Activated CD8-positive, alpha-beta memory T cell treated with anti-CD3 and anti-CD28 coated beads, Interleukin-2, amount 50 U/mL, for 1 hour (primary cell): ENCODE measurements at regions not wholly inside any gene's neighbourhood (a gene's known extent, or its start where the extent isn't known, plus 50 kb on each side); places are given as distances from the start of the nearest gene placed in this dataset.

Experiments
- DNase-seq: peaks from one replicate; pipeline ENCODE4 v3.0.0-alpha.2; 2020; ENCODE audit errors: extremely low read depth

DNA sequence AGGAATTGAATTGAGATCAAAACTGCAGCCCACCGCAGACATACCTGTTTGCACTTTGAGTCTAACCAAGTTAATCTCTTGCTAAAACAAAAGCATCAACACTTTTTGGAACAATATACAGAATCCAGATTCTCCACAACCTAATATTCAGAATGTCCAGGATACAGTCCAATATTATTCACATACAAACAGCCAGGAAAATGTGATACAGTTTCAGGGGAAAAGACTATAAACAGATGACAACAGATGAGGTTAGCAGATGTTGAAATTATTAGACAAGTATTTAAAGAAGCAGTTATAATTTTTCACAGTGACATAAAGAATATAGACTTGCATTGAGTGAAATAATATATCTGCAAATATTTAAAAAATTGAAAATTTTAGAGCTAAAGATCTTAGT, 678.1 kb upstream of the CXADR start:
- DNase-seq, result no peak

- DNase-seq, result no peak
Measured at GRCh38 chr21:16837321-16837720, 675.5 kb upstream of the CXADR start.

- no peak for DNase-seq
Measured at GRCh38 chr21:16837721-16838120, 675.1 kb upstream of the CXADR start.

DNA sequence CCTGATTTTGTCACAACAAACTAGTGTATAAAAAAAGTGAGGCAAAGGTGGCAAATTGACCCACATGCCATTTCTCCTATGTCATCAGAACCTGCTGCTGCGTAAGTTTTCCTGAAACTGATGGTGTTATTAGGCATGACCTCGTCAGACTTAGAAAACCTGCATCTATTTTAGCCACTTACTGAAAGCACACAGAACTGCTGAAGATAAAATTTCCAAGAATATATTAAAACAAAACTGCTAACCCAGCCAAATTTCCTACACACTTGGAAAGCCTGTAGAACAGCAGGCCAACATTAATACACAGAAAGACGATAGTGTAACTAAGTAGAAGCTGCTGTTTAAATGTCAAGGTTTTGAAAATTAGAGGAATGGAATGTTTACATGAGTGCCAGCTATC, 674.5 kb upstream of the CXADR start:
- no peak for DNase-seq

DNA sequence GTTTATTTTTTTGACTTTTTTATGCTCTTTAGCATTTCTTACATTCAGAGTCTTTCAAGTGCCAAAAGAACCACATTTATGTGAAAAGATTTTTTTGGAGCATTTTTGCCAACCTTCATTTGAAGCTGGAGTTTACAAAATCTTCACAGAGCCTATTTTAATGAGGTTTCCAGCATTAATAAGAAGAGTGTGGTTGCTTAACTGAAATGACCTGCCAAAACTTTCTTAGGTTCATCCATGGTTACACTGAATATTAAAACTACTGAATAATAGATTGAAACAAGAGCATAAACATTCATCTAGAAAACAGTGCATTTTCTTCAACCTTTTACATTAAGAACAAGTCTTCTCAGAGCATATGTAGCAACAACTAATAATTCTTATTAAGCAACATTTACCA, 672.3 kb upstream of the CXADR start:
- DNase-seq, result no peak

DNA sequence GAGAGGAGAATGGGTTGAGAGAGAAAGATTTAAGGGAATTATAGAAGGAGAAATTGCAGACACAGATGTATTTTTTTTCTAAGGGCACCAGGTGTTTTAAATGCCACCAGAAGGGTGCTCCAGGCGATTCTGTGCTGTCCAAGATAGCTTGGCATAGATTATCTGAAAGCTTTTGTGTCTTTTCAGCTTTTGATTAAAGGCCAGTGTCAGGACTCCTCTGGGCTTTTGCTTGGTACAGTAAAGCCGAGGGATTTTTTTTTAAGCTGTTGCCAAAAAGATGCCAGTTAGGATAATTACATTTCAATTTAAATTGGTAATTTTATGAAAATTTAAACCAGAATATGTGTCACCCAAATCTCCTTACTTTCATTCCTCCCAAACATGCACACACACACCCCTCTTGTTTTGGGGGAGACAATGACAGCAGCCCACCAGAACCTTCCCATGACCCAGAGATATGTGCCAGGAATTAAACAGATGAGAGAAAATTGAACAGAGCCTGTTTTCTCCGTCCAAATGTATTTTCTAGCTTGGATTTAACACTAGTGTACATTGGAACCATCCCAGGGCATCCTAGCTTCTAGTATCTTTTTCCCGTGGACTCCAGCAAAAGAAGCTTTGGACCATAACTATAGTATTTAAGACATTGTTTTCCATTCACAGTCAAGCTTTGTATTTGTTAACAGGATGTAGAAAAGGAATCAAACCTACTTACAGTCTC, 670.7 kb upstream of the CXADR start:
- DNase-seq, result no peak

DNA sequence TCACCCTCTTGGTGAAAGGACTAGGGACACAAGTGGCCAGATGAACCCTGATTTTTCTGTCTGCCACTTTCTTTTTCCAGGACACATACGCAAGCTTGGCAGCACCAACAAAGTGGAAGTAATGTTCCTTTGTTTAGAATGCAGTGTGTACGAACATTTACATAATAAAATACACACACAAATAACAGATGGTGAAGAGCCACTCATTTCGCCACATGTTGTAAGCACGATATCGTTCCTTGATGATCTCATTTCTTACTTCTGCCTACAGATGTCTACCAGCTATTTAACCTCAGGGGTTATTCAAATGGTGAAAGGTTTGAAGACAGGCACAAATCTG, 670.2 kb upstream of the CXADR start:
- no peak for DNase-seq

DNA sequence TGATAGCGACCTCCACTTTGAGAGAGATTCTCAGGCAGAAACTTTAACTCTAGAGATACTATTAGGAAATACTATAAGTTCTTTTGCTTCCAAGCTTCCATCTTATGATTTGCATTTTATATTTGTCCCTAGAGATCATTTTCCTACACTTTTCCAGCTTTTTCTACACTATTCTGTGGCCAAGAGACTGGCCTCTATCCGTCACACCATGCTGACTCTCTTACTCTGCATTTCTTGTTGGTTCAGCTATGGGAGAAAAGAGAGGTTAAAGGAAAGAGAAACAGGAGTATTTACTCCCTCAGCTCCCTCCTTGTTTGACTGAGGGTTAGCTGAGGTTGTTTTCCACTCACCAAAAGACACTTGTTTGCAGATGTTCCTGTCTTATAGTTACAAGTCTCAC, 665.6 kb upstream of the CXADR start:
- no peak for DNase-seq

DNA sequence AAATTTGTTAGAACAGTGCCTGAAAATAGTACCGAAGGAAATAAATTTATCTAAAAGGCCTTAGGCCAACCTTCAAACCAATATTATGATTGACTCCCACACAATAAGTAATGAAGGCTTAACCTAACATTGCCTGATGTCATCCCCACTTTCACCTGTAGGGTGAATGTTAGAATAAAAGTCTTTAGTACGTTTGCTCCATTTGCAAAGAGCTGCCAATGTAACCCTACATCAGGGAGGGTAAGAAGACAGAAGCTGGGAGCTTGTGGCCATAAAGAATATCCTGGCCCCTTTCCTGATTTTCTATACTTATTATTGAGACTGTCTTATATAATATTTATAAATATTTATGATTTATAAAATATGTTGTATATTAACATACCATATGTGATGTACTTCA, 661.8 kb upstream of the CXADR start:
- no peak for DNase-seq

GRCh38 chr21:16855164-16855667, 657.6 kb upstream of the CXADR start:
- no peak for DNase-seq

GRCh38 chr21:16863362-16863905, 649.4 kb upstream of the CXADR start:
- no peak for DNase-seq

DNA sequence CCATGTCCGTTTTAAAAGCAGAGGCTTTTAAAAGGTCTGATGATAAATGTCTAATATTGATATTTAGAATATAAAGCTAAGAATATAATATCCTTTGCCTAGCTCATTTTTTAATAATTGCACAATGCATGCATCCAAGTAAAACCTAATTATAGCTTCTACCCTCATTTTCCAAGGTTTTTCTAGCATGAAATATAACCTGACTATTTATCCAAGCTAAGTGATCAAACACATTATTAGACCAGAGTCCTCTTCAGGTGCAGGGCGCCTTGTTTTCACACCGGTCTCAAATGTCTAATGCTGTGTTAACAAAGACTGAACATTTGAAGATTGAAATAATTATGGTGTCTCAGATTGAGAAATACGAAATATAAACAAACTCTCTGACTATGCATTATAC, 648.9 kb upstream of the CXADR start:
- DNase-seq, result no peak

DNA sequence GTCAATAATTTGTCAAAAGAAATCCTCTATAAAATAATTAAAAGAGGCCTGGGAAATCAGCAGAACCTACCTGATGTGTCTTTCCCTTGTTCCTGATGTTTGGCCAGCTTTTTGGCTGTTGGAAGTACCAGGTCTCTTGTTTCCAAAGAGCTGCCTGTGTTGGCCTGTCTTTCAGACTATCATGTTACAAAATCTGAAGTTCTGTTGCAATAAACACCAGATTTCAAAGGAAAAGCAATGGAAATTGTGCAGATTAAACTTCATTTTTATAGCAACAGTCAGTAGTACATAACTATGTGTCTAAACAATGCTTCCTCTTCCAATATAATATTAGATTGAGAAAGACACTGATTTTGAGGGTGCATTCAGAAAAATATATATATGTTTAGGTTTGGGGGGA, 647.2 kb upstream of the CXADR start:
- DNase-seq, result no peak

- no peak for DNase-seq
Measured at GRCh38 chr21:16866851-16867250, 646.0 kb upstream of the CXADR start.

GRCh38 chr21:16870103-16870502, 642.7 kb upstream of the CXADR start:
- DNase-seq, result no peak

DNA sequence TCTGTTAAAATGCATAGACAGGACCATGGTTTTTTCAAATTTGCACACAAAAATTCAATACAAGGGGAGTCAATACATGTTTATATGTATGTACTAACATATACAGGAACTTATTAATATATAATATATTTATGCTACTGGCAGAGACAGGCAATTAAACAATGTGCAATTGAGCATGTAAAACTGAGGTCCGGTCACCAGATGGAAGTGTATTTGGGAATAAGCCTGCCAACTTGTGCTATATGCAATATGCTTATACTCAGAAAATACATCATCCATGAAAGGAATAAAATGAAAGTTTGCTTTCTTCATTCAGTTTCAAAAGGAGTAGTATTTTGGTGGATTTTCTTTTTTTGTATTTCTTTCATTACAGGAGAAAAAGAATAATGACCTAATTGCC, 640.2 kb upstream of the CXADR start:
- no peak for DNase-seq

- DNase-seq, result no peak
Measured at GRCh38 chr21:16873176-16873575, 639.7 kb upstream of the CXADR start.

GRCh38 chr21:16873596-16873995, 639.2 kb upstream of the CXADR start:
- DNase-seq, result no peak

GRCh38 chr21:16879479-16879878, 633.4 kb upstream of the CXADR start:
- DNase-seq, result no peak

DNA sequence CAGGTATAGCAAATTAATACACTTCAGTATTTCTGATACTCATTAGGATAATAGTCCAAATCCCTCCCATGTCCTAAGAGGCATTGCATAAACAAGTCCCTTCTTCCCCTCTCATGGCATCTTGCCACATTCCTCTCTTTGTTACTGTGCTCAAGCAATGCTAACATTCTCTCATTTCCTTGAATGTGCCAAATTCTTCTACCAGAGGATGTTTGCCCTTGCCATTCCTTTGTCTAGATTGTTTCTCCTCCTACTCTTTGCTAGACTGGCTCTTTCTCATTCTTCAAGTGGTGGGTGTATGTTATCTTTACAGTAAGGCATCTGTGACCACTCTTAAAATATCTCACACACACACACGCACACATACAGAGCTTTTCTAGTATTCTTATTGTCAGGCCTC, 621.0 kb upstream of the CXADR start:
- DNase-seq, result no peak

- DNase-seq, result no peak
Measured at GRCh38 chr21:16900685-16901084, 612.2 kb upstream of the CXADR start.

DNA sequence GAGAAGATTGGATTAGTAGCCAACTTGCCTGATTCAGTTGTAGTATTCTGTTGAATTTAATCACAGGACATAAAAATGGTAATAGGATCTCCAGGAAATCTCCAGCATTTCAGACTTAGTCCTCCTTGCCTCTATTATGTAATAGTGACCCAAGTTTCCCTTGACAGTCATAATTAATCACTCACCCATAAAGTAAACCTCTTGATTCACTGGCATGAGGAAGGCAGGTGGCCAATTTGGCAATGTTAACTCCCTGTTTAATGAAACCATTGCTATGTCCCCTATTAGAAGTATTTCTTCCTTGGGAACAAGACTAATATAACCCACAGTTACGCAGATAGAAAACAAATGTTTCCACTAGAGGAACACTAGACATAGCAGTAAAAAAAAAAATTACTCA, 604.8 kb upstream of the CXADR start:
- no peak for DNase-seq

DNA sequence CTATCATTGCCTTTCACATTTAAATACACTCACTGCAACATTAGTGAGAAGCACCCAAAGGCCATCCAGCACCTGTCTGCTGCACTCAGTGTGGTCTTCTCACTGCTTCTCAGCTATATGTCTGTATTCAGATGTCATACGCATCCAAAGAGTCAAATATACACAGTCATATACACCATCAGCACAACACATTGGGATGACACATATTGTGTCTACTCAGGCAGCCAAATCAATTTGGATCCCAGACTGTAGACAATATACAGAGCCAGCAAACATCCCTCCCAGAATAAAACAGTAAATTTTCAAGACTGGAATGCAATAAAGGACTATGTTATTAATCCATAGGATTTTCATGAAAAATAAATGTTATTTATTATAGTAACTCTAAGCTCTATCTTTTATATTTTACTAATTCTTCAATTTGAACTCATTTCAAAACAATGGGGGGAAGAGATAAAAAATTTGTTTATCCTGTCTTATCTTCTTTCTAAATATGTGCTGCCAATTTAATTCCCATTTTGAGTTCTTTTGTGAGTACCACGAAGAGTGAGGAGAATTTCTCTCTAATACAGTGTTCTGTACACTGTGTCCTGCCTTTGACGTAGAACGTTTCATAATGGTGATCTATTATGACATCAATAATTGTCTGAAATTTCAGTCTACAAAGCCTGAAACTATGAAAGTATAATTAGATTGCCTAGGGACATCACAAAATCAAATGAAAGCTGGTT, 602.2 kb upstream of the CXADR start:
- no peak for DNase-seq
